ENCODE measurements at regions not wholly inside any gene's neighbourhood (a gene's known extent, or its start where the extent isn't known, plus 50 kb on each side); places are given as distances from the start of the nearest gene placed in this dataset.

- no peak for TF ChIP-seq TCF12 (IDR thresholded peaks at IDR 0.05; ENCODE audit: low read depth)
- no peak for TF ChIP-seq EGR1 (IDR thresholded peaks at IDR 0.05)
- TF ChIP-seq TAF1 (IDR thresholded peaks at IDR 0.05; ENCODE audit: low read depth), result no peak
- no peak for TF ChIP-seq ZBTB7A (IDR thresholded peaks at IDR 0.05; ENCODE audit: low read depth)
- TF ChIP-seq RAD21 (IDR thresholded peaks at IDR 0.05; ENCODE audit: low read depth), result no peak
- TF ChIP-seq USF1 (IDR thresholded peaks at IDR 0.05), result no peak
- no peak for TF ChIP-seq NFIC (IDR thresholded peaks at IDR 0.05)
- TF ChIP-seq EP300 (IDR thresholded peaks at IDR 0.05; ENCODE audit: borderline replicate concordance), result no peak
- TF ChIP-seq FOXM1 (IDR thresholded peaks at IDR 0.05; ENCODE audit: borderline replicate concordance, low read depth), result no peak
- TF ChIP-seq CREB1 (IDR thresholded peaks at IDR 0.05; ENCODE audit: low read depth), result no peak
- no peak for TF ChIP-seq REST (IDR thresholded peaks at IDR 0.05; ENCODE audit: low read depth)
- no peak for TF ChIP-seq MAX (IDR thresholded peaks at IDR 0.05)
- TF ChIP-seq TEAD4 (IDR thresholded peaks at IDR 0.05), result no peak
- no peak for TF ChIP-seq YY1 (IDR thresholded peaks at IDR 0.05; ENCODE audit: low read depth)
- TF ChIP-seq CEBPB (IDR thresholded peaks at IDR 0.05), result no peak
Observed at GRCh38 chr20:56955680-56956079, 310.8 kb downstream of the BMP7 start.

- TF ChIP-seq ZBTB7A (IDR thresholded peaks at IDR 0.05; ENCODE audit: low read depth), result no peak
- TF ChIP-seq EGR1 (IDR thresholded peaks at IDR 0.05), result no peak
- no peak for TF ChIP-seq USF1 (IDR thresholded peaks at IDR 0.05)
- TF ChIP-seq REST (IDR thresholded peaks at IDR 0.05; ENCODE audit: low read depth), result no peak
- no peak for TF ChIP-seq TAF1 (IDR thresholded peaks at IDR 0.05; ENCODE audit: low read depth)
- TF ChIP-seq YY1 (IDR thresholded peaks at IDR 0.05; ENCODE audit: low read depth), result no peak
- TF ChIP-seq MAX (IDR thresholded peaks at IDR 0.05), result no peak
- TF ChIP-seq CEBPB (IDR thresholded peaks at IDR 0.05), result no peak
- TF ChIP-seq TCF12 (IDR thresholded peaks at IDR 0.05; ENCODE audit: low read depth), result no peak
- TF ChIP-seq TEAD4 (IDR thresholded peaks at IDR 0.05), result no peak
- no peak for TF ChIP-seq CREB1 (IDR thresholded peaks at IDR 0.05; ENCODE audit: low read depth)
- no peak for TF ChIP-seq FOXM1 (IDR thresholded peaks at IDR 0.05; ENCODE audit: borderline replicate concordance, low read depth)
- no peak for TF ChIP-seq EP300 (IDR thresholded peaks at IDR 0.05; ENCODE audit: borderline replicate concordance)
- TF ChIP-seq RAD21 (IDR thresholded peaks at IDR 0.05; ENCODE audit: low read depth), result no peak
- no peak for TF ChIP-seq NFIC (IDR thresholded peaks at IDR 0.05)
Observed at GRCh38 chr20:56956534-56956933, 309.9 kb downstream of the BMP7 start.

- no peak for TF ChIP-seq TCF12 (IDR thresholded peaks at IDR 0.05; ENCODE audit: low read depth)
- no peak for TF ChIP-seq USF1 (IDR thresholded peaks at IDR 0.05)
- TF ChIP-seq CREB1 (IDR thresholded peaks at IDR 0.05; ENCODE audit: low read depth), result no peak
- TF ChIP-seq RAD21 (IDR thresholded peaks at IDR 0.05; ENCODE audit: low read depth), result no peak
- no peak for TF ChIP-seq EP300 (IDR thresholded peaks at IDR 0.05; ENCODE audit: borderline replicate concordance)
- no peak for TF ChIP-seq REST (IDR thresholded peaks at IDR 0.05; ENCODE audit: low read depth)
- no peak for TF ChIP-seq MAX (IDR thresholded peaks at IDR 0.05)
- no peak for TF ChIP-seq TAF1 (IDR thresholded peaks at IDR 0.05; ENCODE audit: low read depth)
- no peak for TF ChIP-seq TEAD4 (IDR thresholded peaks at IDR 0.05)
- no peak for TF ChIP-seq FOXM1 (IDR thresholded peaks at IDR 0.05; ENCODE audit: borderline replicate concordance, low read depth)
- TF ChIP-seq ZBTB7A (IDR thresholded peaks at IDR 0.05; ENCODE audit: low read depth), result no peak
- no peak for TF ChIP-seq EGR1 (IDR thresholded peaks at IDR 0.05)
- no peak for TF ChIP-seq CEBPB (IDR thresholded peaks at IDR 0.05)
Observed at GRCh38 chr20:56957737-56958553, 308.5 kb downstream of the BMP7 start.

Data from Ishikawa (cell line).